Fibroblast of peridontal ligament (primary cell): ENCODE measurements at regions not wholly inside any gene's neighbourhood (a gene's known extent, or its start where the extent isn't known, plus 50 kb on each side); places are given as distances from the start of the nearest gene placed in this dataset.

Experiments used
- DNase-seq: peaks from one replicate; pipeline ENCODE4 v3.0.0-alpha.2; 2010; ENCODE audit errors: extremely low read depth

GRCh38 chr13:93140912-93141311 is 85.7 kb upstream of the GPC6 start:
- DNase-seq, result no peak

- DNase-seq, result no peak
Observed at GRCh38 chr13:93144031-93144430, 82.6 kb upstream of the GPC6 start.

DNA sequence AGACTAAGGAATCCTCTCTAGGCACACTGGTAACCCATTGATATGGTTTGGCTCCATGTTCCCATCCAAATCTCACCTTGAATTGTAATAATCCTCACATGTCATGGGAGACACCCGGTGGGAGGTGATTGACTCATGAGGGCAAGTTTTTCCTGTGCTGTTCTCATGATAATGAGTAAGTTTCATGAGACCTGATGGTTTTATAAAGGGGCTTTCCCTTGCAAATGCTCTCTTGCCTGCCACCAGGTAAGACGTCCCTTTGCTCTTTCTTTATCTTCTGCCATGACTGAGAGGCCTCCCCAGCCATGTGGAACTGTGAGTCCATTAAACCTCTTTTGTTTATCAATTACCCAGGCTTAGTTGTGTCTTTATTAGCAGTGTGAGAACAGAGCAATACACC is 81.4 kb upstream of the GPC6 start:
- no peak for DNase-seq

- DNase-seq, result peak; percentile 65
Observed at GRCh38 chr13:93146584-93147297, 79.9 kb upstream of the GPC6 start.

DNA sequence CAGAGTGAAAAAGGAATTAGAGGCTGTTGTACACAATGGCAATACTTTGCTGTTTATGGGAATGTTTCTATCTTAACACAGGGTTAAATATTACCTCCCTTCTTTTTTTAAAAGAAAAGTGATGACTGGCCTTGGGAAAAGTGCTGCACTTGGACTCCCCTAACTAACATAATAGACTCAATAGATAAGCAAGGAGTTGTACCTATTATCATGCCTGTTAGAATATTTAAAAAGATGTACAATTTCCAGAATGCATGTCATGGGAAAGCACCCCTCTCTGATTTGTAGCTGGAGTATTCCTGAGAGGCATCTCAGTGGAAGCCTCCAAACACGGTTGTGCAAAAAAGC is 79.3 kb upstream of the GPC6 start:
- DNase-seq, result no peak

DNA sequence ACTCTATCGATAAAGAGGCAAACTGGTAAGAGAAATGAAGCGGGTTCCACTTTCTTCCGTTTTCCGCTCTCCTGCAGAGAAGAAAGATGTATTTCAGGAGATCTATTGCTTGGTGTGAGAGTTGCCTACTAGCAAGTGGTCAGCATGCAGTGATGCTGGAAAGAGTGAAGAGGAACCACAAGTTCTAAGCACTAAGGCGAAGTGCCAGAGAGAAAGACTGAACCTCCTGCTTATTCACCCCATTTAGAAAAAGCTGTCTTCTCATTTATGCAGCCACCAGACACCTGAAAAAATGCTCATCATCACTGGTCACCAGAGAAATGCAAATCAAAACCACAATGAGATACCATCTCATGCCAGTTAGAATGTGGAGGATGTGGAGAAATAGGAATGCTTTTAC is 78.7 kb upstream of the GPC6 start:
- DNase-seq, result no peak

GRCh38 chr13:93151277-93151676 is 75.3 kb upstream of the GPC6 start:
- peak; percentile 98 for DNase-seq

DNA sequence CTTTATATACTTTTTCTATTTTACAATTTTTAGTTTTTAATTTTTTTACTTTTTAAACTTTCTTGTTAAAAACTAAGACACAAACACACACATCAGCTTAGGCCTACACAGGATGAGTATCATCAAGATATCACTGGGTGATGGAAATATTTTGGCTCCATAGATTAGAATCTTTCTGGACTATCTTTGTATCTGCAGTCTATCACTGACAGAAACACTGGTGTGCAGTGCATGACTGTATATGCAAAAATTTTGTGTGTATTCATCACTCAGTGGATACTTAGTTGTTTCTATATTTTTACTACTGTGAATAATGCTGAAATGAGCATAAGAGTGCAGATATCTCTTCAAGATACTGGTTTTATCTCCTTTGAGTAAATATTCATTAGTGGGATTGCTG is 68.0 kb upstream of the GPC6 start:
- DNase-seq, result no peak

GRCh38 chr13:93169980-93170379 is 56.6 kb upstream of the GPC6 start:
- peak; percentile 51 for DNase-seq

DNA sequence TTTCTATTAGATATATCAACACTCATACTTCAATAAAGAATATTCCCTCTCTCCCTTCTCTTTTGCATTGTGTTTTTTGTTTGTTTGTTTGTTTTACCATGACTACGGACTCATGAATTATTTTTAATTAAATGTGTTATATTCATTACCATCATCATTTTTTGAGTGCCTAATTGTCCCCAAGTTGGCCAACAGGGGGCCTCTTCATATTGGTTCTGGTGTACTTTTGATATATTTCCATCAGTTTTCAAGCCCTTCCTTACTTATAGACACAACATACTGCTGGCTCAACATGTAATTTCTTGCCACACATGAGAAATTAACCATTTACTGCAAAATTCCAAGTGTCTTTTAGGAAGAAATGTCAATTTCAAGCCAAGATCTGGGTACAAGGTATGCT is 54.5 kb upstream of the GPC6 start:
- no peak for DNase-seq

- peak; percentile 24 for DNase-seq
Observed at GRCh38 chr13:93173654-93174053, 53.0 kb upstream of the GPC6 start.

DNA sequence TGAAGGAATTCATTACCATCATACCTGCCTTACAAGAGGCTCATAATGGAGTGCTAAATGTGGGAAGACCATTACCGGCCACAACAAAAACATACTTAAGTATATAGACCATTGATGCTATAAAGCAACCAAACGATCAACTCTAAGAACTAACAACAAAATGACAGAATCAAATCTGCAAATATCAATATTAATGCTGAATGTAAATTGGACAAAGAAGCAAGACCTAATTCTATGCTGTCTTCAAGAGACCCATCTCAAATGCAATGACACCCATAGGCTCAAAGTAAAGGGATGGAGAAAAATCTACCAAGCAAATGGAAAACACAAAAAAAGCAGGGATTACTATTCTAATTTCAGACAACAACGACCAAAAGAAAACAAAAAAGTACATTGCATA is 52.3 kb upstream of the GPC6 start:
- DNase-seq, result no peak
